ENCODE measurements at regions not wholly inside any gene's neighbourhood (a gene's known extent, or its start where the extent isn't known, plus 50 kb on each side); places are given as distances from the start of the nearest gene placed in this dataset.
A peak's percentile ranks its signal among the peaks of the same experiment; 100 is the strongest.

- H3K27ac Mint-ChIP-seq, result peak overlapping the region; percentile 26
- no peaks in the 10 kb centered on the region for H3K27me3 Mint-ChIP-seq
- H3K4me3 Mint-ChIP-seq, result no peak overlapping the region
- H3K4me1 Mint-ChIP-seq, result peaks cover 13% of the 10 kb centered on the region
- DNase-seq, result no peak
- peaks cover 6% of the 10 kb centered on the region for H3K36me3 Mint-ChIP-seq (ENCODE audit: low read depth)
- H3K9me3 Mint-ChIP-seq, result peaks cover 18% of the 10 kb centered on the region
- ChIA-PET POLR2A (no interaction called here), CTCF (interaction anchor here (0.6 to 3.7 kb wide), 4 partner anchors 11 to 532 kb away, joined by 3 to 24 read pairs (median 5); no protein-coding TSS in a partner anchor)
These were observed 93.7 kb downstream of the HHIPL2 start for GRCh38 chr1:222454186-222454585.

DNA sequence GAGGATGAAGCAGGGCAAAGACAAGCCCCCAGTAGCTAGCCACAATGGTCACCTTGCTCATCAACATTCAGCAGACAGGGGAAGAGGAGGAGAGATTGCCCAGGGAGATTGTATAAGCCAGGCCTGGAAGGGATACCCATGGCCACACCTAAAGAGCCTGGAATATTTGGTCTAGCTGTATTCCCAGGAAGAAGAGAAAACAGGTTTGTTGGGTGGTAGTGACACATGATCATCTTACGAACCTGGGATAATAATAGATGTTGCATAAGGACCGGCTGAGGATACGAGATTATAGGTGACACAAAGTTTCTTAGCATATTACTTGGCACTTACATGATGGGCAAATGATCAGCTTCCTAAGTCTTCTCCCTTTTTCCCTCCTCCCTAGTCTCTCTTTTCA, 95.9 kb downstream of the HHIPL2 start:
- Mint-ChIP-seq H3K4me3 (no peak overlapping the region), H3K4me1 (peaks cover 13% of the 10 kb centered on the region), H3K9me3 (peaks cover 3% of the 10 kb centered on the region), H3K27ac (no peak overlapping the region), H3K27me3 (no peaks in the 10 kb centered on the region), H3K36me3 (ENCODE audit: low read depth) (no peaks in the 10 kb centered on the region)
- ChIA-PET CTCF (interaction anchor here (1.0 kb wide), 1 partner anchor 10 kb away, joined by 3 read pairs; no protein-coding TSS in a partner anchor), POLR2A (no interaction called here)
- DNase-seq, result no peak

GRCh38 chr1:222443566-222443965, 104.3 kb downstream of the HHIPL2 start:
- H3K27ac Mint-ChIP-seq, result no peak overlapping the region
- CTCF ChIA-PET, result interaction anchor here (4.6 kb wide), 1 partner anchor 12 kb away, joined by 24 read pairs; no protein-coding TSS in a partner anchor
- no peaks in the 10 kb centered on the region for H3K36me3 Mint-ChIP-seq (ENCODE audit: low read depth)
- peaks cover 4% of the 10 kb centered on the region for H3K4me1 Mint-ChIP-seq
- no peak overlapping the region for H3K4me3 Mint-ChIP-seq
- POLR2A ChIA-PET, result no interaction called here
- no peaks in the 10 kb centered on the region for H3K9me3 Mint-ChIP-seq
- H3K27me3 Mint-ChIP-seq, result no peaks in the 10 kb centered on the region
- no peak for DNase-seq

GRCh38 chr1:222441066-222441465, 106.8 kb downstream of the HHIPL2 start:
- Mint-ChIP-seq H3K9me3 (no peaks in the 10 kb centered on the region), H3K27me3 (no peaks in the 10 kb centered on the region), H3K27ac (no peak overlapping the region), H3K4me1 (peaks cover 4% of the 10 kb centered on the region), H3K36me3 (ENCODE audit: low read depth) (no peaks in the 10 kb centered on the region), H3K4me3 (no peak overlapping the region)
- ChIA-PET POLR2A (no interaction called here), CTCF (interaction anchor here (1.5 to 4.6 kb wide), 2 partner anchors 10 to 14 kb away, joined by 5 to 24 read pairs; no protein-coding TSS in a partner anchor)
- DNase-seq, result no peak

DNA sequence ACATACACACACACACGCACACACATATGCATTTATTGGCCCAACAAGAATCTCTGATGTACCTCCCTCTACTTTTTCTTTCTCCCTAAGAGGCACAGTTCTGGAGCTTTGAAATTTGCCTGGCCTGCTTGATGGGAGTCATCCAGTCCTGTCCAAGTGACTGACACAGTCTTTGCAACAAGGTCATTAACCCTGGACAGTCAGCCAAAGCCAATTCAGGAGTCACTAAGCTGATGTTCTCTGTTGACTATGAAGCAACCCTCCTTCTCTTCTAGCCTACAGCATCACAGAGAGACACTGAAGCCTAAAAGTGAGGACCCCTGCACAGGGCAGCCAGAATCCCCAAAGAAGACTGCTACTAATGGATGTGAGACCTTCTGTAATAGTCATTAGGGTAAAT, 123.1 kb downstream of the HHIPL2 start:
- Mint-ChIP-seq H3K4me1 (peaks cover 29% of the 10 kb centered on the region), H3K27me3 (no peaks in the 10 kb centered on the region), H3K9me3 (peaks cover 29% of the 10 kb centered on the region), H3K36me3 (ENCODE audit: low read depth) (peaks cover 25% of the 10 kb centered on the region), H3K27ac (no peak overlapping the region), H3K4me3 (no peak overlapping the region)
- CTCF ChIA-PET, result no interaction called here
- POLR2A ChIA-PET, result no interaction called here
- no peak for DNase-seq

GRCh38 chr1:222421380-222421779, 126.5 kb downstream of the HHIPL2 start:
- H3K27me3 Mint-ChIP-seq, result no peaks in the 10 kb centered on the region
- peaks cover 37% of the 10 kb centered on the region for H3K9me3 Mint-ChIP-seq
- H3K27ac Mint-ChIP-seq, result peak overlapping the region; percentile 91
- CTCF ChIA-PET, result no interaction called here
- peaks cover 53% of the 10 kb centered on the region for H3K4me1 Mint-ChIP-seq
- H3K4me3 Mint-ChIP-seq, result no peak overlapping the region
- peaks cover 36% of the 10 kb centered on the region for H3K36me3 Mint-ChIP-seq (ENCODE audit: low read depth)
- POLR2A ChIA-PET, result no interaction called here
- DNase-seq, result no peak

- POLR2A ChIA-PET, result no interaction called here
- DNase-seq, result peak; percentile 68
- peak overlapping the region; percentile 43 for H3K4me3 Mint-ChIP-seq
- peak overlapping the region; percentile 91 for H3K27ac Mint-ChIP-seq
- peaks cover 56% of the 10 kb centered on the region for H3K4me1 Mint-ChIP-seq
- H3K9me3 Mint-ChIP-seq, result peaks cover 34% of the 10 kb centered on the region
- no peaks in the 10 kb centered on the region for H3K27me3 Mint-ChIP-seq
- CTCF ChIA-PET, result no interaction called here
- peaks cover 35% of the 10 kb centered on the region for H3K36me3 Mint-ChIP-seq (ENCODE audit: low read depth)
These were observed 127.3 kb downstream of the HHIPL2 start for GRCh38 chr1:222420633-222421032.

DNA sequence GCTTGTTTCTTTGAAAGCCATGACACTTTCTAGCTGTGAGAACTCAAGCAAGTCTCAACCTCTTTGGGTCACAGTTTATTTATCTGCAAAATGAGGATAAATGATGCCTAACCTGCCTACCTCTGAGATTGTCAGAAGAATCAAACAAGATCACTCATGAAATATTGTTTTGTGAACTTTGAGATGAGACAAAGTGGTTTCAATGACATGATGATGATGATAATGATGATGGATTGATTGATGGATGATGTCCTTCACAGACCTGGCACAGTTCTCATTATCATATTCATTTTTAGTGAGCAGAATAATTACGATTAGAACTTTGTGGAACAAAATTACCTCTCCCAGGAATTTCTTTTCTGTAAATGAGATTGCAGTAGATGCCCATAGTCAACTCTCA, 129.2 kb downstream of the HHIPL2 start:
- Mint-ChIP-seq H3K9me3 (peaks cover 32% of the 10 kb centered on the region), H3K27ac (no peak overlapping the region), H3K4me1 (peaks cover 56% of the 10 kb centered on the region), H3K36me3 (ENCODE audit: low read depth) (peaks cover 35% of the 10 kb centered on the region), H3K4me3 (no peak overlapping the region), H3K27me3 (no peaks in the 10 kb centered on the region)
- no peak for DNase-seq
- ChIA-PET CTCF (interaction anchor here (0.6 kb wide), 3 partner anchors 167 to 626 kb away, joined by 4 to 6 read pairs (median 4); no protein-coding TSS in a partner anchor), POLR2A (no interaction called here)

DNA sequence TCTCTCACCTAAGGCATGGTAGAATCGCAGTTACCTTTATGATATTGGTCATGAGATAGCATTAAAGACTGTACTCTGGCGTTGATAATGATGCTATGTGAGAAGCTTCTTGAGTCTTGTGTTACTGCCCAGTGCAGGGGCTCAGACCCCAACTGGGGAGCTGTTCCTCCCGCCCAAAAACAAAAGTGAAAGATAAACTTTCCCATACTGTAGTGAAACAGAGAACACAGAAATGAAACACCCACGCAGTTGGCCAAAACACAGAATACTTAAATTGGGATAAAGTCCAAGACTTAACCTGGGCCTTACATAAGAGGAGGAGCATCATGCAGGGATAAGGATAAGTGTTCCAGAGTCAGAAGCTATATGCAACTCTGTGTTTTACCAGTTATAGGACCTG, 130.6 kb downstream of the HHIPL2 start:
- ChIA-PET POLR2A (no interaction called here), CTCF (no interaction called here)
- Mint-ChIP-seq H3K4me3 (no peak overlapping the region), H3K27me3 (no peaks in the 10 kb centered on the region), H3K9me3 (peaks cover 27% of the 10 kb centered on the region), H3K27ac (peak overlapping the region; percentile 59), H3K36me3 (ENCODE audit: low read depth) (peaks cover 28% of the 10 kb centered on the region), H3K4me1 (peaks cover 50% of the 10 kb centered on the region)
- DNase-seq, result no peak

DNA sequence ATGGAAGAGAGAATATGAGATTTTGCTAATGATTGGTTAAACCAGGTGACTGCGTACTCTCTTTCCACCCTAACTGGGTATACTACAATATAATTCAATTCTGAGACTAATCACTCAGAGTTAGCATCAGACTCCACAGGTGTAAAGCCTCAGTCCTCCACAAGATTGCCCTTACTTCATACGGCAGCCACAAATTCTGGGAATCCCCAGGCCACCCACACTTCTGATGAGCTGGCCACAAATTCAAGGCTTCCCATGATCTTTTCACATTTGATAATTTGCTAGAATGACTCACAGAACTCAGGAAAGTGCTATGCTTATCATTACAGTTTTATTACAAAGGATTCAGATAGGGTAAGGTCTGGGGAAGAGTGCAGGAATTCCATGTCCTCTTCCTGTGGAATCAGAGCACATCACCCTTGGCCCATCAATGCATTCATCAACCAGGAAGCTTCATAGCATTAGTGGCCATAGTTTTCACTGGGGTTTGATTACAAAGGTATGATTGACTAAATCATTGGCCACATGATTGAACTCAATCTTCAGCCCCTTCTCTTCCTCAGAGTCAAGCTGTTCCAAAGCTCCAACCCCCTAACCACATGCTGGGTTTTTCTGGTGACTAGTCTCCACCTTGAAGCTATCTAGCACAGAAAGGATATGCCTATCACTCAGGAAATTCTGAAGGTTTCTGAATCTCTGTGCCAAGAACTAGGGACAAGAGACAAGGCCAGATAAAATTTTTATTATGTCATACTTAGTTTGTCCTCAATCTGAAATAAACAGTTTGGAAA, 131.7 kb downstream of the HHIPL2 start:
- ChIA-PET CTCF (no interaction called here), POLR2A (no interaction called here)
- peaks cover 21% of the 10 kb centered on the region for H3K36me3 Mint-ChIP-seq (ENCODE audit: low read depth)
- H3K4me3 Mint-ChIP-seq, result no peak overlapping the region
- no peaks in the 10 kb centered on the region for H3K27me3 Mint-ChIP-seq
- DNase-seq, result no peak
- no peak overlapping the region for H3K27ac Mint-ChIP-seq
- H3K9me3 Mint-ChIP-seq, result peaks cover 21% of the 10 kb centered on the region
- H3K4me1 Mint-ChIP-seq, result peaks cover 42% of the 10 kb centered on the region

GRCh38 chr1:222415441-222415840, 132.5 kb downstream of the HHIPL2 start:
- peaks cover 15% of the 10 kb centered on the region for H3K36me3 Mint-ChIP-seq (ENCODE audit: low read depth)

DNA sequence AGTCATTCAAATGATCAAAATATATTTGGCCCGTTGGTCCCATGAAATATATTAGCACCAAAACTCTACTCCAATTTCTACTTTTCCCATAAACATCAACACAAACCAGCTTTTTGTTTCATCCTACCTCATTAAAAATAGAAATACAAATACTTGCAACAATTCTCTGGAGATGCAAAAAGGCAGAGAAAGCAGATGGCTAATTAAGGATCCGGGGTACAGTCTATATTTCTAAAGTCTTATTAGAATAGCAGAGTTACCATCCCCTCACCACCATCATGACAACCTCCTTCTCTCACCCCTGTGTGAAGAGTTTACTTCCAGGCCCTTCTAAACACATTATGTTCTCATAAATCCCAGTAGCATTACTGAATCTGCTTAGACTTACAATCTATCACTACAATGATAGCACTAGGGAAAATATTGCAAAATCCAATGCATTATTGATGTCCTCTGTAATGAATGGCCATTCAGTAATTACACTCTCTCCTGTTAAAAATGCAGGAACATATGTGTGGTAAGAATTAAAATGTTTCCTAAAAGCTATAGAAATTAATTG, 133.8 kb downstream of the HHIPL2 start:
- ChIA-PET POLR2A (no interaction called here), CTCF (no interaction called here)
- no peaks in the 10 kb centered on the region for H3K27me3 Mint-ChIP-seq
- H3K4me1 Mint-ChIP-seq, result peaks cover 21% of the 10 kb centered on the region
- H3K27ac Mint-ChIP-seq, result no peak overlapping the region
- DNase-seq, result no peak
- peaks cover 20% of the 10 kb centered on the region for H3K9me3 Mint-ChIP-seq
- H3K4me3 Mint-ChIP-seq, result no peak overlapping the region
- peaks cover 8% of the 10 kb centered on the region for H3K36me3 Mint-ChIP-seq (ENCODE audit: low read depth)

More at GRCh38 chr1:222415441-222415840, 132.5 kb downstream of the HHIPL2 start:
- Mint-ChIP-seq H3K4me1 (peaks cover 34% of the 10 kb centered on the region), H3K9me3 (peaks cover 21% of the 10 kb centered on the region), H3K4me3 (no peak overlapping the region), H3K27me3 (no peaks in the 10 kb centered on the region), H3K27ac (no peak overlapping the region)
- ChIA-PET POLR2A (no interaction called here), CTCF (no interaction called here)
- DNase-seq, result no peak

DNA sequence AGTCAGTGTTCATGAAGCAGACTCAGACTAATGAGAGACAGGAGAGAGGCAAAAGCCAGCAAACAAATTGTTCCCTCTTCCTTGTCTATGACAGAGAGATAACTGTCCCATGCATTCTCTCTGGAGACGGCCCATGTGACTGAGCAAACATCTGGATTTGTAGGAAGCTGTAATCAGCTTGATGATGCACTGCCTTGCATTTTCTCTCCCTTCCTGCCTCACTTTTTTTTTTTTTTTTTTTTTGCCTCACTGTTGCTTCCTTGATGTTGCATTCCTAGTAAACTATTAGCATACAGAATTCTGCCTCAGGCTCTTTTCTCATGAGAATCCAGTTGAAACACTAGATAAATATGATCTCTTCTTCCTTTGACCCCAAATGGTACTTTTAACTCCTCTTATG, 134.5 kb downstream of the HHIPL2 start:
- Mint-ChIP-seq H3K27me3 (peaks cover 2% of the 10 kb centered on the region), H3K36me3 (ENCODE audit: low read depth) (peaks cover 4% of the 10 kb centered on the region), H3K4me1 (peaks cover 15% of the 10 kb centered on the region), H3K4me3 (no peak overlapping the region), H3K9me3 (peaks cover 19% of the 10 kb centered on the region), H3K27ac (no peak overlapping the region)
- no peak for DNase-seq
- POLR2A ChIA-PET, result no interaction called here
- CTCF ChIA-PET, result no interaction called here

All from activated CD4-positive, alpha-beta T cell treated with anti-CD3 and anti-CD28 coated beads, Interleukin-2, amount 10 ng/mL, durations not matched to agents 7 days and 5 days (primary cell).